Hippocampal formation (tissue), 2 donors: ENCODE measurements at regions not wholly inside any gene's neighbourhood (a gene's known extent, or its start where the extent isn't known, plus 50 kb on each side); places are given as distances from the start of the nearest gene placed in this dataset.

ENCODE experiments used
- DNase-seq, 2 donors: peaks; one replicate each; lab custom pipeline; 2025; lab: John Stamatoyannopoulos, UW

DNA sequence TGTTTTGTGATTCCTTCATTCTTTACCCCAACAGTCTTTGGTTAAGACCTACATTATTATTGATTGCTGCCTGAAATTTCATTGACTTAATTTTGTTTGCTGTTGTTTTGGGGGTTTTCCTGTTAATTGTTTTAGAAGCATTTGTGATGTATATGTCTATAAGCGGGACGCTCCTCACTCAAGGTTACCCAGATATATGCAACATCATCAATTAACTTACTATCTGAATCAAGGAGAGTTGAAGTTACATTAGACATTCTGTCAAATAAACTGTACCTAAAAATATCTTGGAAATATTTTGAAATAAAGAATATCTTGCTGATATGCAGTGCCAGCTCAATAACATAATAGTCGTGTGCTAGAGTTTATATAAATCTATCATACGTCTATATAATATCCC is 125.9 kb upstream of the CDH18 start:
- DNase-seq = no peak

- DNase-seq = no peak
These were observed 125.2 kb upstream of the CDH18 start for GRCh38 chr5:20113031-20113715.

GRCh38 chr5:20109326-20109725 is 121.3 kb upstream of the CDH18 start:
- no peak for DNase-seq

- no peak for DNase-seq
These were observed 117.9 kb upstream of the CDH18 start for GRCh38 chr5:20105915-20106314.

GRCh38 chr5:20102293-20102692 is 114.3 kb upstream of the CDH18 start:
- DNase-seq = no peak

- no peak for DNase-seq
These were observed 110.7 kb upstream of the CDH18 start for GRCh38 chr5:20098694-20099093.

GRCh38 chr5:20088361-20088760 is 100.4 kb upstream of the CDH18 start:
- no peak for DNase-seq

DNA sequence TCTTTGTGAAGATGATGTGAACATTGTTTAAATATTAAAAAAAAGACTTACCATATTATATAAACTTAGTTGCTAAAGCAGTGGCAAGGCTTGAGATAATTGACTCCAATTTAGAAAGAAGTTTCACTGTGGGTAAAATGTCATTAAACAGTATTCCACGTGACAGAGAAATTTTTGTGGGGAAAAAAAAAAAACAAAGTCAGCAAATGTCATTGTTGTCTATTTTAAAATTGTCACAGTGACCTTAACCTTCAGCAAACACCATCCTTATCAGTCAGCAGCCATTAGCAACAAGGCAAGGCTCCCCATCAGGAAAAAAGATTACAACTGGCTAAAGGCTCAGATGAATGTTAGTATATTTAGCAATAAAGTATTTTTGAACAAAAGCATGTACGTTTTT is 99.3 kb upstream of the CDH18 start:
- no peak for DNase-seq

- DNase-seq = no peak
These were observed 89.2 kb upstream of the CDH18 start for GRCh38 chr5:20077186-20077585.

DNA sequence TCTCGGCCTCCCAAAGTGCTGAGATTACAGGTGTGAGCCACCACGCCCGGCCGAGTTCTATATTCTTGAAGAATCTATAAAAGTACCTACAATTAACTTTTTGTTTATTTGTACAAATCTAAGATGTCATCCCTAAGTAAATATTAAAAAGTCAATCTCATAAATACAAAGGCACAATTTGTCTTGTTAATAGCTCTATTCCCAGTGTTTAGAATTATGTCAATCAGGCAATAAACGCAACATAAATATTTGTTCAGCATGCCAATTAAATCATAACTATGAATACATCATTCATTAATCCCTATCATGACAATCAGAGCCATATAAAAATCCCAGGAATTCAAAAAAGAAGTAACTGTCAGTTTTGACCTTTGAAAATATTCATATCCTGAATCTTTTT is 68.9 kb upstream of the CDH18 start:
- DNase-seq = no peak

- no peak for DNase-seq
These were observed 67.3 kb upstream of the CDH18 start for GRCh38 chr5:20055301-20055700.

GRCh38 chr5:20050262-20050661 is 62.3 kb upstream of the CDH18 start:
- DNase-seq = no peak

DNA sequence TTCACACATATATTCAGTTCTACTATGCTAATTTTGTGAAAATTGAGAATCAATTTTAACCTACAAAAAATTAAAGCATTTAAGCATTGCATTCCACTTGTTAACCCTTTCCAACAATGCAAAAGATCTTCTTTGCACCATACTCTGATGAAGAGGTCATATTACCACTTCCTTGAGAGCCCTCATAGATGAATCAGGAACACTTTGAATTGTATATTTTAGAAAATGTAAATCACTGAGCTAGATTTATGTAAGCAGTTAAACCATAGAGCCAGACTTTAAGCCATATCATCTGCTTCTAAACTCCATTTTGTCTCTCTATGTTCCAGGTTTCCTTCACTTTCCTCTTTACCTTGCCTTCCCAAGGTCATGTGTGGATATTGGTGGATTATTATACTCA is 56.5 kb upstream of the CDH18 start:
- DNase-seq = no peak

DNA sequence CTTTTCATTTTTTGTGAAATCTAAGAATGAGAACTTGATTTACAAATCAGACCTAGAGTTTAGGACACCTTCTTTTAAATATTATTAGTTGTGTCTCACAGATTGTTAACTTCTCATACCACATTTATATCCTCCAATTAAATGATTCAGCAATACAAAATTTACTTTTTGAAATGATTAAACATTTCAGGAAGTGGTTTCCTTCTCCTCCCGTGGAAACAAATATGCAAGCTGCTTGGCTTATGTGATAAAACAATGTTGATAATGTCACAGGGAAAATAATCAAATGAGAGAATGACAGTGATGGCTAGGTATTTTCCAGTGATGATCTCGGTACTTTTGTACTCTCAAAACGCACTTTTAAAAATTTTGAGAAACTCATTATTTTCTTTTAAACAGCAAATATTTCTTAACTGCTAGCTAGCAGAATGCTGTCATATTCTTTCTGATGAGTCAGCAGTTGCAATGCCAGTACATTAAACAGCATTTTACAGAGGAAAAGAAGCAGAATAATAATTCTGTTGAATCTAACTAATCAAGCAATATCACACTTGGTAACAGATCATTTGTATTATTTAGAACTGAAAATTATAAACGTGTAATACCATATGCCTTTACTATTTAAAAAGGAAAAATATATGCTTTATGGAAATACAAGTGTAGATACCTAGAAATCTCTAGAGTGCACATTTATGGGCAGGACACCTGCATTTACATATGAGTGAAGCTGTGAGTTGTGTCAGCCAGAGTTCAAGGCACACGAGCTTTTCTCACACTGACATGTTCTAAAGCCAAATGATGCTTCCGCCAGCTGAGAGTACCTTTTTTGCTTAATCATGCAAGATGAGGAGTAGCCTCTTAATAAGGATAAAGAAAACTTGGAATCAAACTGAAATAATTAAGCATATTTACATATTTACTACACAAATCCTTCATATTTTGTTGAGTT is 53.6 kb upstream of the CDH18 start:
- DNase-seq = no peak

GRCh38 chr5:20040901-20041300 is 52.9 kb upstream of the CDH18 start:
- DNase-seq = no peak
